Upper lobe of left lung (tissue), 4 donors: ENCODE measurements at regions not wholly inside any gene's neighbourhood (a gene's known extent, or its start where the extent isn't known, plus 50 kb on each side); places are given as distances from the start of the nearest gene placed in this dataset.

ENCODE experiments used
- EP300 ChIP-seq, 4 donors: sonication (generic); formaldehyde crosslinking; IDR thresholded peaks; one replicate each; pipeline ENCODE4 v1.5.1; 2017; ENCODE audit warnings: antibody characterized with exemption in 4 of 4, control low read depth in 2 of 4
- POLR2AphosphoS5 ChIP-seq, 2 donors: sonication (generic); formaldehyde crosslinking; IDR thresholded peaks; one replicate each; pipeline ENCODE4 v1.5.1; 2017; ENCODE audit warnings: antibody characterized with exemption in 2 of 2
- TF ChIP-seq, protein P1 (sequence below), 6 experiments: fragments of 450-650 bp in 4 of 6; fragments of 200-600 bp in 2 of 6; sonication (generic) in 2 of 6; IDR thresholded peaks; one replicate each; pipeline ENCODE4 v1.5.1; 2016 to 2019; ENCODE audit warnings: antibody characterized with exemption in 6 of 6

DNA sequence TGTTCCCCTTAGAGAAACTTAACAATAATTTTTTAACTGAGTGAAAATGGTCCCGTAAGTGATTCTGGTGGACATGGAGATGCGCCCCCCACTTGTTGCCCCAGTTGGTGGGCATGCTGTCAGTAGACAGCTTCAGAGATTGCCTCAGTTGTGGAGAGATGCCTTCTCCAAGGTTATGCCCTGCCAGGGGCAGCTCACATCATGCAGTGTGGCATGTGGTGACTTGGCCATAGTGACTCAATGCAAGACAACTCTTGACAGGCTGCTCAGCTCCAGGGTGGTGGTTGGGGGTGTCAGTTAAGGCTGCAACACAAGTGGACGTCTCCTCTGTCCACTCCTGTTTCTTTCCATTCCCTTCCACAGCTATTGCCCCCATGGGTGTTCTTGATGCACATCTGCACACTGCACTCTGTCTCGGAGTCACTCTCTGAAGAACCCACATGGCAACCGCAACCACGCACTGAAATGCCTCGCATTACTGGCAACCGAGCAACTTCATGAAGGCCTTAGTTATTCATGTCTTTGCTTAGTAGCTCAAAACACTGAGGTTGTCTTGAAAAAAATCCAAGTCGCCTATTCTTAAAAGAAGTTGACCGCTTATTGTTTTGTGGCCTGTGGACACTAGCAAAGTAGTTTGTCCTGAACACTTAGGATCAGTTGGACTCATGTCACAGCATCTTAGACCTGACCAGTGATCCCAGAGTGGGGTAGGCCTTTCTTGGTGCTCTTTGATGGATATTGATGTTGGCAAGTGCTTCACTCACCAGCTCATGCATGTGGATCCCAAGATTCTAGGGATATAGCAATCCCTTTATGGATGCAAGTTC lies 54.8 kb upstream of the USP1 start:
- TF ChIP-seq POLR2AphosphoS5 (IDR thresholded peaks at IDR 0.05) (no peak), EP300 (IDR thresholded peaks at IDR 0.05) (no peak)
- TF ChIP-seq, protein P1, sequence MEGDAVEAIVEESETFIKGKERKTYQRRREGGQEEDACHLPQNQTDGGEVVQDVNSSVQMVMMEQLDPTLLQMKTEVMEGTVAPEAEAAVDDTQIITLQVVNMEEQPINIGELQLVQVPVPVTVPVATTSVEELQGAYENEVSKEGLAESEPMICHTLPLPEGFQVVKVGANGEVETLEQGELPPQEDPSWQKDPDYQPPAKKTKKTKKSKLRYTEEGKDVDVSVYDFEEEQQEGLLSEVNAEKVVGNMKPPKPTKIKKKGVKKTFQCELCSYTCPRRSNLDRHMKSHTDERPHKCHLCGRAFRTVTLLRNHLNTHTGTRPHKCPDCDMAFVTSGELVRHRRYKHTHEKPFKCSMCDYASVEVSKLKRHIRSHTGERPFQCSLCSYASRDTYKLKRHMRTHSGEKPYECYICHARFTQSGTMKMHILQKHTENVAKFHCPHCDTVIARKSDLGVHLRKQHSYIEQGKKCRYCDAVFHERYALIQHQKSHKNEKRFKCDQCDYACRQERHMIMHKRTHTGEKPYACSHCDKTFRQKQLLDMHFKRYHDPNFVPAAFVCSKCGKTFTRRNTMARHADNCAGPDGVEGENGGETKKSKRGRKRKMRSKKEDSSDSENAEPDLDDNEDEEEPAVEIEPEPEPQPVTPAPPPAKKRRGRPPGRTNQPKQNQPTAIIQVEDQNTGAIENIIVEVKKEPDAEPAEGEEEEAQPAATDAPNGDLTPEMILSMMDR (IDR thresholded peaks at IDR 0.05) = no peak
